Panc1 (cell line): ENCODE measurements at regions not wholly inside any gene's neighbourhood (a gene's known extent, or its start where the extent isn't known, plus 50 kb on each side); places are given as distances from the start of the nearest gene placed in this dataset.

Source experiments
- ATAC-seq: fragments of 200-7000 bp; cut with Tn5 transposase; 2 replicates; pipeline ENCODE4 v1.9.1; 2020; ENCODE audit warnings: mild to moderate bottlenecking, moderate library complexity
- BruUV-seq: library from RNA; stranded (reverse); fragments of 400-500 nt; replicated peaks from 2 replicates; lab custom pipeline; 2021; lab: Mats Ljungman, UMichigan
- CTCF ChIA-PET: fragments of 300-600 bp; sonication (Branson Sonifier 250); formaldehyde crosslinking; loops from one replicate; lab custom pipeline; 2022; ENCODE audit warnings: antibody characterized with exemption; lab: Charles Lee
- POLR2A ChIA-PET: fragments of 300-600 bp; sonication (Branson Sonifier 250); formaldehyde crosslinking; loops from one replicate; lab custom pipeline; 2022; ENCODE audit warnings: antibody characterized with exemption; lab: Charles Lee
- DNase-seq: peaks from one replicate; pipeline ENCODE4 v3.0.0-alpha.2; 2010; ENCODE audit warnings: low read depth, low spot score
- H3K27ac ChIP-seq: 2 replicates; pipeline ENCODE4 v1.5.1; 2011; ENCODE audit warnings: mild to moderate bottlenecking, low read length, inconsistent platforms
- H3K27me3 ChIP-seq: fragments of 200-500 bp; sonication (Bioruptor generic); 2 replicates; pipeline ENCODE4 v1.6.0; 2014; ENCODE audit warnings: low read length, inconsistent platforms; ENCODE audit not compliant: control insufficient read depth, insufficient read depth
- H3K36me3 ChIP-seq: fragments of 200-500 bp; sonication (Bioruptor generic); 2 replicates; pipeline ENCODE4 v1.5.1; 2014; ENCODE audit warnings: inconsistent platforms, mild to moderate bottlenecking, low read length, moderate library complexity; ENCODE audit not compliant: control insufficient read depth, insufficient read depth
- H3K4me1 ChIP-seq: 2 replicates; pipeline ENCODE4 v1.5.1; 2011; ENCODE audit warnings: inconsistent platforms, mild to moderate bottlenecking, low read length, moderate library complexity; ENCODE audit not compliant: control insufficient read depth, insufficient read depth
- H3K4me3 ChIP-seq, 2 experiments: 2 replicates each; pipeline ENCODE4 v1.5.1; 2011 to 2012; ENCODE audit warnings: low read depth in 2 of 2, low read length in 2 of 2, mild to moderate bottlenecking in 2 of 2, inconsistent platforms in 1 of 2, moderate library complexity in 1 of 2
- H3K9me3 ChIP-seq: fragments of 200-500 bp; sonication (Bioruptor generic); 2 replicates; pipeline ENCODE4 v1.5.1; 2014; ENCODE audit warnings: low read depth, mild to moderate bottlenecking, inconsistent platforms, low read length, moderate library complexity; ENCODE audit not compliant: control insufficient read depth, insufficient read depth
- CTCF ChIP-seq: fragments of 450-650 bp; IDR thresholded peaks from 2 replicates; pipeline ENCODE4 v1.5.1; 2017; ENCODE audit warnings: mild to moderate bottlenecking
- POLR2AphosphoS5 ChIP-seq: IDR thresholded peaks from 2 replicates; pipeline ENCODE4 v1.6.1; 2012; ENCODE audit warnings: mild to moderate bottlenecking, low read depth, low read length, moderate library complexity
- REST ChIP-seq, 2 experiments: IDR thresholded peaks; 2 replicates each; pipeline ENCODE4 v1.6.1; 2011 to 2012; ENCODE audit warnings: low read depth in 2 of 2, control low read depth in 1 of 2, low read length in 1 of 2, mild to moderate bottlenecking in 1 of 2, moderate library complexity in 1 of 2; ENCODE audit not compliant: insufficient read depth in 1 of 2
- SIN3A ChIP-seq: IDR thresholded peaks from 2 replicates; pipeline ENCODE4 v1.6.1; 2012; ENCODE audit warnings: low read depth, mild to moderate bottlenecking, low read length, moderate library complexity, borderline replicate concordance; ENCODE audit not compliant: insufficient read depth
- TCF7L2 ChIP-seq: IDR thresholded peaks from 2 replicates; pipeline ENCODE4 v1.6.1; 2011; ENCODE audit warnings: mild to moderate bottlenecking, low read depth, low read length, inconsistent platforms
- in situ Hi-C: cut with HindIII; loops from 2 replicates; pipeline ENCODE4 v1.10.0; 2016; ENCODE audit warnings: low sequenced_read_pairs, low pct_unique_long_range_greater_than_20kb
- intact Hi-C: fragments of 100-400 bp; cut with micrococcal nuclease; formaldehyde crosslinking; loops from one replicate; pipeline ENCODE4 v1.10.0; 2022; ENCODE audit not compliant: unreplicated experiment

GRCh38 chr17:83154311-83155127 is 75.1 kb downstream of the METRNL start:
- TF ChIP-seq TCF7L2 (no peak), POLR2AphosphoS5 (no peak), SIN3A (no peak), CTCF (no peak), REST (IDR thresholded peaks at IDR 0.05; ENCODE audit: insufficient read depth in 1 of 2, low read depth in 2 of 2, low read length in 1 of 2) (no peak)
- peaks cover 12% of the 10 kb centered on the region for H3K4me1 ChIP-seq
- ChIA-PET POLR2A (no interaction called here), CTCF (interaction anchor here (0.6 kb wide), 2 partner anchors 44 to 77 kb away, joined by 3 read pairs; no protein-coding TSS in a partner anchor)
- in situ Hi-C loops (no loop called here), intact Hi-C loops (no loop called here)
- no peak overlapping the region for H3K4me3 ChIP-seq
- H3K9me3 ChIP-seq: no peaks in the 10 kb centered on the region
- H3K27me3 ChIP-seq: no peaks in the 10 kb centered on the region; the same call in 1 of the 2 replicates
- DNase-seq: no peak
- H3K36me3 ChIP-seq: no peaks in the 10 kb centered on the region
- H3K27ac ChIP-seq: no peak overlapping the region
- no peak for ATAC-seq
- BruUV-seq: no TSS peak

- peaks cover 12% of the 10 kb centered on the region for H3K4me1 ChIP-seq
- H3K9me3 ChIP-seq: no peaks in the 10 kb centered on the region
- intact Hi-C loops (no loop called here), in situ Hi-C loops (no loop called here)
- DNase-seq (no peak), ATAC-seq (no peak)
- no peak for TF ChIP-seq TCF7L2
- no peak for TF ChIP-seq SIN3A
- no peak for TF ChIP-seq REST (IDR thresholded peaks at IDR 0.05; ENCODE audit: insufficient read depth in 1 of 2, low read depth in 2 of 2, low read length in 1 of 2)
- TF ChIP-seq POLR2AphosphoS5: no peak
- TF ChIP-seq CTCF: no peak
- H3K4me3 ChIP-seq: no peak overlapping the region
- CTCF ChIA-PET: interaction anchor here (0.6 kb wide), 1 partner anchor 77 kb away, joined by 3 read pairs; no protein-coding TSS in a partner anchor
- POLR2A ChIA-PET: no interaction called here
- no peaks in the 10 kb centered on the region for H3K36me3 ChIP-seq
- no peak overlapping the region for H3K27ac ChIP-seq
- BruUV-seq: no TSS peak
- H3K27me3 ChIP-seq: no peaks in the 10 kb centered on the region; the same call in 1 of the 2 replicates
These were observed 76.0 kb downstream of the METRNL start for GRCh38 chr17:83155128-83156121.
